ENCODE measurements at regions not wholly inside any gene's neighbourhood (a gene's known extent, or its start where the extent isn't known, plus 50 kb on each side); places are given as distances from the start of the nearest gene placed in this dataset.

DNA sequence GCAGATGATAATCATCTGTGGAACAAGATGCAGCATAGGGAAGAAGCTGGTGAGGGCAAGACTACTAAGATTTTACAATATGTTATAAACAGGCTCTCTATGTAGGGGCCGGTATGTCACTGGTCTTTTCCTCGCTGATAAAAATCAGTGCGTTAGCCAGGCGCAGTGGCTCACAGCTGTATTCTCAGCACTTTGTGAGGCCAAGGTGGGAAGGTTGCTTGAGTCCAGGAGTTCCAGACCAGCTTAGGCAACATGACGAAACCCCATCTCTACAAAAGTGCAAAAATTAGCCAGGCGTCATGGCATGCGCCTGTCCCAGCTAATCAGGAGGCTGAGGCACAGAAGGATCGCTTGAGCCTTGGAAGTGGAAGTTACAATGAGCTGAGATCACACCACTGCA is 135.9 kb downstream of the TUSC1 start:
- no peak for TF ChIP-seq POLR2A (IDR thresholded peaks at IDR 0.05)
- no peak for TF ChIP-seq POLR2AphosphoS5 (IDR thresholded peaks at IDR 0.05)
- TF ChIP-seq, protein P1, sequence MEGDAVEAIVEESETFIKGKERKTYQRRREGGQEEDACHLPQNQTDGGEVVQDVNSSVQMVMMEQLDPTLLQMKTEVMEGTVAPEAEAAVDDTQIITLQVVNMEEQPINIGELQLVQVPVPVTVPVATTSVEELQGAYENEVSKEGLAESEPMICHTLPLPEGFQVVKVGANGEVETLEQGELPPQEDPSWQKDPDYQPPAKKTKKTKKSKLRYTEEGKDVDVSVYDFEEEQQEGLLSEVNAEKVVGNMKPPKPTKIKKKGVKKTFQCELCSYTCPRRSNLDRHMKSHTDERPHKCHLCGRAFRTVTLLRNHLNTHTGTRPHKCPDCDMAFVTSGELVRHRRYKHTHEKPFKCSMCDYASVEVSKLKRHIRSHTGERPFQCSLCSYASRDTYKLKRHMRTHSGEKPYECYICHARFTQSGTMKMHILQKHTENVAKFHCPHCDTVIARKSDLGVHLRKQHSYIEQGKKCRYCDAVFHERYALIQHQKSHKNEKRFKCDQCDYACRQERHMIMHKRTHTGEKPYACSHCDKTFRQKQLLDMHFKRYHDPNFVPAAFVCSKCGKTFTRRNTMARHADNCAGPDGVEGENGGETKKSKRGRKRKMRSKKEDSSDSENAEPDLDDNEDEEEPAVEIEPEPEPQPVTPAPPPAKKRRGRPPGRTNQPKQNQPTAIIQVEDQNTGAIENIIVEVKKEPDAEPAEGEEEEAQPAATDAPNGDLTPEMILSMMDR (IDR thresholded peaks at IDR 0.05 in 8 of 11, conservative IDR thresholded peaks at IDR 0.05 in 3 of 11): no peak
- no peaks in the 10 kb centered on the region for H3K36me3 ChIP-seq
- H3K27me3 ChIP-seq (replicated peaks in 1 of 7): no peaks in the 10 kb centered on the region
- 82 to 92% (median 88%) methylated on average over 8 of the region's 8 CpGs for WGBS, 5 donors
- peaks cover 0 to 7% (median 0%) of the 10 kb centered on the region in 8 donors for H3K9me3 ChIP-seq
- H3K4me3 ChIP-seq: no peak overlapping the region
- no peaks in the 10 kb centered on the region for H3K4me1 ChIP-seq
- intact Hi-C loops (cut with DNase I; ENCODE audit: low total_unique reads): no loop called here
- no peak overlapping the region for H3K27ac ChIP-seq
- DNase-seq: no peak

DNA sequence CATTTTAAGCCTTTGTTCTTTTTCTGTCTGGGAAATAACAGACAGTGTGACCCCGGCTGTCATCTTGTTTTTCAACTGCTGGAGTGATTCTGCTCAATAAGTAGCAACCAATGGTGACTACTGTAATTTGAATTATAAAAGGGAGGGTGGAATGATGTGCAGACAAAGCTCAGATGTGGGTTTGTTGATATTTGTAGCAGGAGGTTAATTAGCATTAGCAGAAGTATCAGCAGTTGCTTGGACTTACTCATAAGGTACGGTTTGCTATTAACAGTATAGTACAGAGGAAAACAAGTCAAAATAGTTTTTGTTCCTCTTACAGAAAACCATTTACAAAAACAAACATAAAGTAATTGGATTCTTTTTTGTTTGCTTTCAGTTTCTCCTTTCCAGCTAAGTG is 140.4 kb downstream of the TUSC1 start:
- Histone ChIP-seq H3K4me3 (no peak overlapping the region), H3K36me3 (no peaks in the 10 kb centered on the region), H3K27me3 (replicated peaks in 1 of 7) (no peaks in the 10 kb centered on the region), H3K27ac (no peak overlapping the region), H3K4me1 (no peaks in the 10 kb centered on the region), H3K9me3 (peaks cover 0 to 12% (median 0%) of the 10 kb centered on the region in 8 donors)
- TF ChIP-seq, protein P1 (IDR thresholded peaks at IDR 0.05 in 8 of 11, conservative IDR thresholded peaks at IDR 0.05 in 3 of 11): no peak
- TF ChIP-seq POLR2A (IDR thresholded peaks at IDR 0.05): no peak
- no peak for TF ChIP-seq POLR2AphosphoS5 (IDR thresholded peaks at IDR 0.05)
- 65 to 80% (median 69%) methylated on average over 2 of the region's 2 CpGs for WGBS, 5 donors
- no peak for DNase-seq
- intact Hi-C loops (cut with DNase I; ENCODE audit: low total_unique reads): no loop called here

DNA sequence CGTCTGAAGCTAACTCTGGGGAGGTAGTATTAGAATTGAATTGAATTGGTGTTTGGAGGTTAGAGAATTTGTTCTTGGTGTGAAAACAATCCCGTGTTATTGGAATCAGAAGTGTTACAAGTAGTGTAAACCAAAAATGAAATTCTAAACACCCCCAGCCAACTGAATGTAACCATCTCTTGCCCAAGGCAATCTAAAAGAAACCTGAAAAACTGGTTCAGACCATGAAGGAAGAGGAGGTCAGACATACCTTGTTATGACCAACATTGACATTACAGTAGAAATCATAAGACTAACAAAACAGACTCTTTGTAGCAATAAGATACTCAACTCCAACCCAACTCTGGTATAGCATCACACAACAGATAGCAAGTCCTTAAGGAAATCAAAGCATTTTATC is 159.0 kb downstream of the TUSC1 start:
- Histone ChIP-seq H3K27me3 (replicated peaks in 1 of 7) (no peaks in the 10 kb centered on the region), H3K36me3 (no peaks in the 10 kb centered on the region), H3K27ac (no peak overlapping the region), H3K4me3 (no peak overlapping the region), H3K9me3 (peaks cover 0 to 19% (median under 1%) of the 10 kb centered on the region in 8 donors), H3K4me1 (no peaks in the 10 kb centered on the region)
- intact Hi-C loops (cut with DNase I; ENCODE audit: low total_unique reads): no loop called here
- TF ChIP-seq POLR2AphosphoS5 (IDR thresholded peaks at IDR 0.05): no peak
- no peak for TF ChIP-seq POLR2A (IDR thresholded peaks at IDR 0.05)
- TF ChIP-seq, protein P1 (IDR thresholded peaks at IDR 0.05 in 8 of 11, conservative IDR thresholded peaks at IDR 0.05 in 3 of 11): no peak
- no peak for DNase-seq
- 69 to 87% (median 79%) methylated on average over 2 of the region's 2 CpGs for WGBS, 5 donors

DNA sequence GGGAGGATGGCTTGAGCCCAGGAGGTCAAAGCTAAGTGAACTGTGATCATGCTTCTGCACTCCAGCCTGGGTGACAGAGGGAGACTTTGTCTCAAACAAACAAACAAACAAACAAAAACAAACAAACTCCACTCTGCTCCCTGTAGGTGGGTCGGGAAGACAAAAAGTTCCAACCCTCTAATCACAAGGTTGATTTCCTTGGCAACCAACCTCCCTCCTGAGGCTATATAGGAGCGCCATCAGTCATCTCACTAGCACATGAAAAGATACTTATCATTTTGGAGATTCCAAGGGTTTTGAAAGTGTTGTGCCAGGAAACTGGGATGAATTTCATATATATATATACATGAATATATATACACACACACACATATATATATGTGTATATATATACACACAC is 160.5 kb downstream of the TUSC1 start:
- 64 to 85% (median 77%) methylated on average over 2 of the region's 2 CpGs for WGBS, 5 donors
- intact Hi-C loops (cut with DNase I; ENCODE audit: low total_unique reads): no loop called here
- Histone ChIP-seq H3K9me3 (peaks cover 0 to 19% (median 0%) of the 10 kb centered on the region in 8 donors), H3K4me3 (no peak overlapping the region), H3K27me3 (replicated peaks in 1 of 7) (no peaks in the 10 kb centered on the region), H3K36me3 (no peaks in the 10 kb centered on the region), H3K27ac (no peak overlapping the region), H3K4me1 (no peaks in the 10 kb centered on the region)
- TF ChIP-seq, protein P1 (IDR thresholded peaks at IDR 0.05 in 8 of 11, conservative IDR thresholded peaks at IDR 0.05 in 3 of 11): no peak
- TF ChIP-seq POLR2A (IDR thresholded peaks at IDR 0.05) (no peak), POLR2AphosphoS5 (IDR thresholded peaks at IDR 0.05) (no peak)
- no peak for DNase-seq

All from spleen (tissue), 11 donors.